Ishikawa (cell line): ENCODE measurements at regions not wholly inside any gene's neighbourhood (a gene's known extent, or its start where the extent isn't known, plus 50 kb on each side); places are given as distances from the start of the nearest gene placed in this dataset.

ENCODE experiments used
- CEBPB ChIP-seq: IDR thresholded peaks from 2 replicates; pipeline ENCODE4 v1.6.1; 2012
- CREB1 ChIP-seq: IDR thresholded peaks from 2 replicates; pipeline ENCODE4 v1.6.1; 2012; ENCODE audit warnings: low read depth
- EP300 ChIP-seq: IDR thresholded peaks from 2 replicates; pipeline ENCODE4 v1.6.1; 2012; ENCODE audit warnings: borderline replicate concordance
- FOXM1 ChIP-seq: IDR thresholded peaks from 2 replicates; pipeline ENCODE4 v1.6.1; 2012; ENCODE audit warnings: low read depth, borderline replicate concordance
- NFIC ChIP-seq: IDR thresholded peaks from 2 replicates; pipeline ENCODE4 v1.6.1; 2012
- RAD21 ChIP-seq: IDR thresholded peaks from 2 replicates; pipeline ENCODE4 v1.6.1; 2012; ENCODE audit warnings: low read depth
- TAF1 ChIP-seq: IDR thresholded peaks from 2 replicates; pipeline ENCODE4 v1.6.1; 2012; ENCODE audit warnings: low read depth, mild to moderate bottlenecking
- TCF12 ChIP-seq: IDR thresholded peaks from 2 replicates; pipeline ENCODE4 v1.6.1; 2012; ENCODE audit warnings: low read depth
- TEAD4 ChIP-seq: IDR thresholded peaks from 2 replicates; pipeline ENCODE4 v1.6.1; 2012
- YY1 ChIP-seq: IDR thresholded peaks from 2 replicates; pipeline ENCODE4 v1.6.1; 2012; ENCODE audit warnings: low read depth
- ZBTB7A ChIP-seq: IDR thresholded peaks from 2 replicates; pipeline ENCODE4 v1.6.1; 2012; ENCODE audit warnings: low read depth
- TF ChIP-seq, protein P1 (sequence below): IDR thresholded peaks from 2 replicates; pipeline ENCODE4 v1.6.1; 2012; ENCODE audit warnings: low read depth, mild to moderate bottlenecking
- TF ChIP-seq, protein P2 (sequence below): IDR thresholded peaks from 2 replicates; pipeline ENCODE4 v1.6.1; 2012
- TF ChIP-seq, protein P3 (sequence below): IDR thresholded peaks from 2 replicates; pipeline ENCODE4 v1.6.1; 2012

GRCh38 chr1:38677311-38677710 is 182.3 kb downstream of the RRAGC start:
- TF ChIP-seq TAF1 = no peak
- TF ChIP-seq EP300 = no peak
- no peak for TF ChIP-seq YY1
- TF ChIP-seq, protein P1, sequence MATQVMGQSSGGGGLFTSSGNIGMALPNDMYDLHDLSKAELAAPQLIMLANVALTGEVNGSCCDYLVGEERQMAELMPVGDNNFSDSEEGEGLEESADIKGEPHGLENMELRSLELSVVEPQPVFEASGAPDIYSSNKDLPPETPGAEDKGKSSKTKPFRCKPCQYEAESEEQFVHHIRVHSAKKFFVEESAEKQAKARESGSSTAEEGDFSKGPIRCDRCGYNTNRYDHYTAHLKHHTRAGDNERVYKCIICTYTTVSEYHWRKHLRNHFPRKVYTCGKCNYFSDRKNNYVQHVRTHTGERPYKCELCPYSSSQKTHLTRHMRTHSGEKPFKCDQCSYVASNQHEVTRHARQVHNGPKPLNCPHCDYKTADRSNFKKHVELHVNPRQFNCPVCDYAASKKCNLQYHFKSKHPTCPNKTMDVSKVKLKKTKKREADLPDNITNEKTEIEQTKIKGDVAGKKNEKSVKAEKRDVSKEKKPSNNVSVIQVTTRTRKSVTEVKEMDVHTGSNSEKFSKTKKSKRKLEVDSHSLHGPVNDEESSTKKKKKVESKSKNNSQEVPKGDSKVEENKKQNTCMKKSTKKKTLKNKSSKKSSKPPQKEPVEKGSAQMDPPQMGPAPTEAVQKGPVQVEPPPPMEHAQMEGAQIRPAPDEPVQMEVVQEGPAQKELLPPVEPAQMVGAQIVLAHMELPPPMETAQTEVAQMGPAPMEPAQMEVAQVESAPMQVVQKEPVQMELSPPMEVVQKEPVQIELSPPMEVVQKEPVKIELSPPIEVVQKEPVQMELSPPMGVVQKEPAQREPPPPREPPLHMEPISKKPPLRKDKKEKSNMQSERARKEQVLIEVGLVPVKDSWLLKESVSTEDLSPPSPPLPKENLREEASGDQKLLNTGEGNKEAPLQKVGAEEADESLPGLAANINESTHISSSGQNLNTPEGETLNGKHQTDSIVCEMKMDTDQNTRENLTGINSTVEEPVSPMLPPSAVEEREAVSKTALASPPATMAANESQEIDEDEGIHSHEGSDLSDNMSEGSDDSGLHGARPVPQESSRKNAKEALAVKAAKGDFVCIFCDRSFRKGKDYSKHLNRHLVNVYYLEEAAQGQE = no peak
- TF ChIP-seq CREB1 = no peak
- TF ChIP-seq TEAD4 = no peak
- TF ChIP-seq TCF12 = no peak
- no peak for TF ChIP-seq RAD21
- no peak for TF ChIP-seq CEBPB
- TF ChIP-seq ZBTB7A = no peak
- no peak for TF ChIP-seq NFIC
- TF ChIP-seq, protein P2, sequence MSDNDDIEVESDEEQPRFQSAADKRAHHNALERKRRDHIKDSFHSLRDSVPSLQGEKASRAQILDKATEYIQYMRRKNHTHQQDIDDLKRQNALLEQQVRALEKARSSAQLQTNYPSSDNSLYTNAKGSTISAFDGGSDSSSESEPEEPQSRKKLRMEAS = no peak
- TF ChIP-seq, protein P3, sequence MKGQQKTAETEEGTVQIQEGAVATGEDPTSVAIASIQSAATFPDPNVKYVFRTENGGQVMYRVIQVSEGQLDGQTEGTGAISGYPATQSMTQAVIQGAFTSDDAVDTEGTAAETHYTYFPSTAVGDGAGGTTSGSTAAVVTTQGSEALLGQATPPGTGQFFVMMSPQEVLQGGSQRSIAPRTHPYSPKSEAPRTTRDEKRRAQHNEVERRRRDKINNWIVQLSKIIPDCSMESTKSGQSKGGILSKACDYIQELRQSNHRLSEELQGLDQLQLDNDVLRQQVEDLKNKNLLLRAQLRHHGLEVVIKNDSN = no peak
- no peak for TF ChIP-seq FOXM1
